ENCODE measurements at regions not wholly inside any gene's neighbourhood (a gene's known extent, or its start where the extent isn't known, plus 50 kb on each side); places are given as distances from the start of the nearest gene placed in this dataset.

DNA sequence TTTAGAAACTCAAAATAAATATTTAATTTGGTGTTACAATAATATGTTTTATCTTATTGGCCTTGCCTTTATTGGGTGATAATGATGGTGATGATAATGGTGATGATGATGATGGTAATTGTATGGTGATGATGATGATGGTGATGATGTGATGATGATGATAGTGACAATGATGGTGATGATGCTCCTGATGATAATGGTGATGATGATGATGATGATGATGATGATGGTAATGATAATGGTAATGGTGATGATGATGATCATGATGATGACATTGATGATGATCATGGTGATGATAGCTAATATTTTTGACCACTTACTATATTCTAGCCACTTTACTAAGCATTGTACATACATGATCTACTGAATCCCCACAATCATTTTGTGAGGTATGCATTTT, 1548.6 kb upstream of the TMEM132C start:
- no peak overlapping the region for H3K27ac ChIP-seq
- ChIA-PET POLR2A (ENCODE audit: low non-redundant PET) (no interaction called here), CTCF (no interaction called here)
- no peak for TF ChIP-seq CTCF (conservative IDR thresholded peaks at IDR 0.05; ENCODE audit: low read depth)
- no peak for DNase-seq (ENCODE audit: low spot score)

- CTCF ChIA-PET, result interaction anchor here (1.0 kb wide), 1 partner anchor 27 kb away, joined by 4 read pairs; no protein-coding TSS in a partner anchor
- POLR2A ChIA-PET (ENCODE audit: low non-redundant PET), result no interaction called here
- no peak for DNase-seq (ENCODE audit: low spot score)
- TF ChIP-seq CTCF (conservative IDR thresholded peaks at IDR 0.05; ENCODE audit: low read depth), result no peak
- no peak overlapping the region for H3K27ac ChIP-seq
These were observed 1546.9 kb upstream of the TMEM132C start for GRCh38 chr12:126719912-126720705.

GRCh38 chr12:126726481-126727217, 1540.3 kb upstream of the TMEM132C start:
- no peak for DNase-seq (ENCODE audit: low spot score)
- POLR2A ChIA-PET (ENCODE audit: low non-redundant PET), result no interaction called here
- CTCF ChIA-PET, result no interaction called here
- H3K27ac ChIP-seq, result no peak overlapping the region
- no peak for TF ChIP-seq CTCF (conservative IDR thresholded peaks at IDR 0.05; ENCODE audit: low read depth)

- CTCF ChIA-PET, result no interaction called here
- POLR2A ChIA-PET (ENCODE audit: low non-redundant PET), result no interaction called here
- no peak for DNase-seq (ENCODE audit: low spot score)
- H3K27ac ChIP-seq, result no peak overlapping the region
- TF ChIP-seq CTCF (conservative IDR thresholded peaks at IDR 0.05; ENCODE audit: low read depth), result no peak
These were observed 1539.5 kb upstream of the TMEM132C start for GRCh38 chr12:126727218-126728075.

GRCh38 chr12:126734296-126734695, 1532.7 kb upstream of the TMEM132C start:
- POLR2A ChIA-PET (ENCODE audit: low non-redundant PET), result no interaction called here
- no peak overlapping the region for H3K27ac ChIP-seq
- no peak for DNase-seq (ENCODE audit: low spot score)
- CTCF ChIA-PET, result interaction anchor here (0.6 kb wide), 1 partner anchor 541 kb away, joined by 5 read pairs; no protein-coding TSS in a partner anchor
- TF ChIP-seq CTCF (conservative IDR thresholded peaks at IDR 0.05; ENCODE audit: low read depth), result no peak

DNA sequence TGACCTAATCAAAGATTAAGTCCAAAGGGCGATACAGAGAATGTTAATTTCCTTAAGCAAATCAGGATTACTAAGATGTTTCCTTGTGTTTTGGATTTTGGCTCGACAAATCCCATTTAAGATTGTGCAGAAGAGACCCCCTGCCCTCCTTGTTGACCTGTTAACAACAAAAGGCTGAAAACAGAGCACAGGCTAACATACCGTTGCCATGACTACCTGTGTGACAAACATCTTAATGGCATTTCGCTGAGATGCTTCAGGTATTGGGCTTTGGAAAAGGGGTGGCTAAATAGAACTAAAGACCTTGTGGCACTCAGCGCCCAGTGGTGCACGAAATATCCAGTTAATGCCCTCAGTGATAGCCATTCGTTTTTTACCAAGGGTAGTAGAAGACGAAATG, 1532.3 kb upstream of the TMEM132C start:
- POLR2A ChIA-PET (ENCODE audit: low non-redundant PET), result no interaction called here
- CTCF ChIA-PET, result no interaction called here

More for the DNA sequence above, 1532.3 kb upstream of the TMEM132C start:
- no peak overlapping the region for H3K27ac ChIP-seq
- no peak for DNase-seq (ENCODE audit: low spot score)
- TF ChIP-seq CTCF (conservative IDR thresholded peaks at IDR 0.05; ENCODE audit: low read depth), result no peak

Measured in RWPE1 (cell line).